ENCODE measurements at regions not wholly inside any gene's neighbourhood (a gene's known extent, or its start where the extent isn't known, plus 50 kb on each side); places are given as distances from the start of the nearest gene placed in this dataset.

GRCh38 chr12:75648856-75649255 is 137.4 kb upstream of the KRR1 start:
- Histone ChIP-seq H3K9me3 (ENCODE audit: low read length) (no peaks in the 10 kb centered on the region), H3K4me3 (ENCODE audit: low read length) (no peak overlapping the region), H3K27me3 (ENCODE audit: insufficient read depth, low read depth, low read length) (no peaks in the 10 kb centered on the region), H3K9me2 (ENCODE audit: insufficient read depth, low read length) (no peaks in the 10 kb centered on the region), H4K20me1 (ENCODE audit: insufficient read depth) (no peaks in the 10 kb centered on the region), H3K4me2 (ENCODE audit: low read length) (no peak overlapping the region), H3K27ac (ENCODE audit: low read length) (no peak overlapping the region), H3K36me3 (ENCODE audit: insufficient read depth, low read length) (no peaks in the 10 kb centered on the region), H3F3A (ENCODE audit: insufficient read depth, low read length, poor library complexity, severe bottlenecking) (no peaks in the 10 kb centered on the region), H3K9ac (ENCODE audit: low read length) (no peak overlapping the region), H3K79me2 (replicated peaks; ENCODE audit: insufficient read depth, low read length) (no peaks in the 10 kb centered on the region), H2AFZ (ENCODE audit: low read depth, low read length) (no peak overlapping the region)
- TF ChIP-seq EP300 (conservative IDR thresholded peaks at IDR 0.05; ENCODE audit: poor library complexity, severe bottlenecking) = no peak
- no peak for TF ChIP-seq TAF1 (IDR thresholded peaks at IDR 0.05; ENCODE audit: low read depth)
- TF ChIP-seq CTCF (IDR thresholded peaks at IDR 0.05; ENCODE audit: poor library complexity, severe bottlenecking) = no peak
- TF ChIP-seq RAD21 (conservative IDR thresholded peaks at IDR 0.05) = no peak
- TF ChIP-seq EZH2 (IDR thresholded peaks at IDR 0.05; ENCODE audit: borderline replicate concordance, insufficient read depth, low read length, poor library complexity, severe bottlenecking) = no peak
- no peak for TF ChIP-seq SMC3 (conservative IDR thresholded peaks at IDR 0.05; ENCODE audit: poor library complexity)
- no peak for TF ChIP-seq POLR2AphosphoS5 (IDR thresholded peaks at IDR 0.05)
- TF ChIP-seq MXI1 (conservative IDR thresholded peaks at IDR 0.05; ENCODE audit: poor library complexity, severe bottlenecking) = no peak
- no peak for TF ChIP-seq REST (IDR thresholded peaks at IDR 0.05; ENCODE audit: borderline replicate concordance)

GRCh38 chr12:75646329-75647210 is 135.2 kb upstream of the KRR1 start:
- Histone ChIP-seq H3K9ac (ENCODE audit: low read length) (no peak overlapping the region), H4K20me1 (ENCODE audit: insufficient read depth) (no peaks in the 10 kb centered on the region), H3K4me3 (ENCODE audit: low read length) (no peak overlapping the region), H2AFZ (ENCODE audit: low read depth, low read length) (no peak overlapping the region), H3K27ac (ENCODE audit: low read length) (no peak overlapping the region), H3K4me2 (ENCODE audit: low read length) (no peak overlapping the region), H3K79me2 (replicated peaks; ENCODE audit: insufficient read depth, low read length) (no peaks in the 10 kb centered on the region), H3K9me2 (ENCODE audit: insufficient read depth, low read length) (no peaks in the 10 kb centered on the region), H3F3A (ENCODE audit: insufficient read depth, low read length, poor library complexity, severe bottlenecking) (no peaks in the 10 kb centered on the region), H3K36me3 (ENCODE audit: insufficient read depth, low read length) (no peaks in the 10 kb centered on the region), H3K27me3 (ENCODE audit: insufficient read depth, low read depth, low read length) (no peaks in the 10 kb centered on the region), H3K9me3 (ENCODE audit: low read length) (no peaks in the 10 kb centered on the region)
- TF ChIP-seq EZH2 (IDR thresholded peaks at IDR 0.05; ENCODE audit: borderline replicate concordance, insufficient read depth, low read length, poor library complexity, severe bottlenecking) = no peak
- TF ChIP-seq EP300 (conservative IDR thresholded peaks at IDR 0.05; ENCODE audit: poor library complexity, severe bottlenecking) = no peak
- TF ChIP-seq REST (IDR thresholded peaks at IDR 0.05; ENCODE audit: borderline replicate concordance) = no peak
- no peak for TF ChIP-seq CTCF (IDR thresholded peaks at IDR 0.05; ENCODE audit: poor library complexity, severe bottlenecking)
- no peak for TF ChIP-seq SMC3 (conservative IDR thresholded peaks at IDR 0.05; ENCODE audit: poor library complexity)
- TF ChIP-seq POLR2AphosphoS5 (IDR thresholded peaks at IDR 0.05) = no peak
- TF ChIP-seq MXI1 (conservative IDR thresholded peaks at IDR 0.05; ENCODE audit: poor library complexity, severe bottlenecking) = no peak
- TF ChIP-seq RAD21 (conservative IDR thresholded peaks at IDR 0.05) = no peak
- no peak for TF ChIP-seq TAF1 (IDR thresholded peaks at IDR 0.05; ENCODE audit: low read depth)

Measured in neural cell (in vitro differentiated cells).